Muscle layer of duodenum (tissue), 2 donors: ENCODE measurements at regions not wholly inside any gene's neighbourhood (a gene's known extent, or its start where the extent isn't known, plus 50 kb on each side); places are given as distances from the start of the nearest gene placed in this dataset.
A peak's percentile ranks its signal among the peaks of the same experiment; 100 is the strongest.

Experiments
- H3K27ac ChIP-seq: one replicate; pipeline ENCODE4 v1.7.0; 2013; ENCODE audit warnings: mild to moderate bottlenecking, low read length
- H3K27me3 ChIP-seq: one replicate; pipeline ENCODE4 v1.7.0; 2013; ENCODE audit warnings: low read depth, mild to moderate bottlenecking, control low read depth, low read length
- H3K36me3 ChIP-seq, 2 donors: one replicate each; pipeline ENCODE4 v1.7.0; 2013; ENCODE audit warnings: low read length in 2 of 2, control low read depth in 1 of 2, mild to moderate bottlenecking in 1 of 2; ENCODE audit not compliant: insufficient read depth in 2 of 2, control insufficient read depth in 1 of 2
- H3K4me1 ChIP-seq, 2 donors: one replicate each; pipeline ENCODE4 v1.7.0; 2013; ENCODE audit warnings: low read length in 2 of 2, mild to moderate bottlenecking in 2 of 2, control low read depth in 1 of 2, moderate library complexity in 1 of 2; ENCODE audit not compliant: insufficient read depth in 2 of 2, control insufficient read depth in 1 of 2
- H3K4me3 ChIP-seq, 2 donors: one replicate each; pipeline ENCODE4 v1.7.0; 2013; ENCODE audit warnings: low read length in 2 of 2, low read depth in 1 of 2, mild to moderate bottlenecking in 1 of 2
- H3K9me3 ChIP-seq, 2 donors: one replicate each; pipeline ENCODE4 v1.7.0; 2013; ENCODE audit warnings: low read length in 2 of 2, control low read depth in 1 of 2, mild to moderate bottlenecking in 1 of 2; ENCODE audit not compliant: control insufficient read depth in 1 of 2
- donor health status: healthy.

DNA sequence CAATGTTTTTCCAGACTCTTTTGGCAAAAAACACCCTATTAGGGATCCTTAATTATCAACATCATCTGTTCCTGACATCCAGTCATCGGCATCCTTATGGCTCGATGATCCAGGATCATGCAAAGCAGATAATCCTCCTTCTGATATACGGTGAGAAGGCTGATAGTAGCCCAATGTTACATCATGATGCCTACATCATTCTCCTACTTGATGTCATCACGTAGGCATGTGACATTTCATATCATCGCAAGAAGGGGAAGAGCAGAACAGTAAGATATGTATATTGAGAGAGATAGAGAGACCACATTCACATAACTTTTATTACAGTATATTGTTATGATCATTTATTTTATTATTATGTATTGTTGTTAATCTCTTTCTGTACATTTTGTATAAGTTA, 168.6 kb downstream of the ADAMTS15 start:
- no peak overlapping the region for H3K27ac ChIP-seq
- no peaks in the 10 kb centered on the region for H3K4me1 ChIP-seq
- H3K4me3 ChIP-seq = no peak overlapping the region
- H3K36me3 ChIP-seq = no peaks in the 10 kb centered on the region
- no peaks in the 10 kb centered on the region for H3K9me3 ChIP-seq
- no peaks in the 10 kb centered on the region for H3K27me3 ChIP-seq

DNA sequence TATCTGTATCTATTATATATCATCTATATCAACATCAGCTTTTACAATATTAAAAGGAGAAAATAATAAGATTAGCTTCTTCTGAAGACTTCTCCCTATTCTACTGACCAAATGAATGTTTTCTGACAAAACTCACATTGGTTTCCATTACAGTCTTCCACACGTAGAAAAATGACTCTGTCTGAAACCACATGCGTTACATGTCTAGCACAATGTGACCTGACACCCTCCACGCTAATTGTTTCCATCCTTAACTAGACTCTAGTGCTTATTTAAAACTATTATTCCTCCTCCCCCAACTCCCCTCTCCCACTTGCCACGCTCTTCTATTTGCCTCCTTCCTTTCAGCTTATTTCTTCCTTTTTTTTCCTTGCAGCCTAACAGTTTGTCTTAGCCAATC, 172.1 kb downstream of the ADAMTS15 start:
- Histone ChIP-seq H3K27ac (no peak overlapping the region), H3K4me1 (peaks cover 0 to 5% of the 10 kb centered on the region in 2 donors), H3K27me3 (no peaks in the 10 kb centered on the region)

DNA sequence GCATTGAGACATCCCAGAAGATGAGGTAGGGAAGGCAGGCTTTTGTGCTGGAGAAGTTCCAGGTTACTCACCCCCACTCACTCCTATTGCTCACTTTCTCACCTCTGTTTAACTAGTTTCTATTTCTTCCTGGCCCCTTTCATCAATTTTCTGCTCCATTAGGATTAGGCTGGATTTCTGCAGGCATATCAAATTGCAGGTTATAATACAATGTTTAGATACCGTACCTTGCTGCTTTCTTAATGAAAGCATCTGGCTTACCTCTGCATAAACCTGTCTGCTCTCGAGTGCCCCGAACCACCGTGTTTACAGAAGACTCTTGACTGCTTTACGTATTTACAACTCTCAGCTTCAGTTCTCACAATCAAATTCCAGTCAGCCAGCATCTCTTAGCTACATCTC, 173.7 kb downstream of the ADAMTS15 start:
- H3K27ac ChIP-seq = no peak overlapping the region
- H3K36me3 ChIP-seq = no peaks in the 10 kb centered on the region
- no peaks in the 10 kb centered on the region for H3K27me3 ChIP-seq
- no peak overlapping the region for H3K4me3 ChIP-seq
- H3K9me3 ChIP-seq = no peaks in the 10 kb centered on the region
- peaks cover 0 to 5% of the 10 kb centered on the region in 2 donors for H3K4me1 ChIP-seq

More for the DNA sequence above, 172.1 kb downstream of the ADAMTS15 start:
- no peaks in the 10 kb centered on the region for H3K9me3 ChIP-seq
- no peak overlapping the region for H3K4me3 ChIP-seq
- H3K36me3 ChIP-seq = no peaks in the 10 kb centered on the region

DNA sequence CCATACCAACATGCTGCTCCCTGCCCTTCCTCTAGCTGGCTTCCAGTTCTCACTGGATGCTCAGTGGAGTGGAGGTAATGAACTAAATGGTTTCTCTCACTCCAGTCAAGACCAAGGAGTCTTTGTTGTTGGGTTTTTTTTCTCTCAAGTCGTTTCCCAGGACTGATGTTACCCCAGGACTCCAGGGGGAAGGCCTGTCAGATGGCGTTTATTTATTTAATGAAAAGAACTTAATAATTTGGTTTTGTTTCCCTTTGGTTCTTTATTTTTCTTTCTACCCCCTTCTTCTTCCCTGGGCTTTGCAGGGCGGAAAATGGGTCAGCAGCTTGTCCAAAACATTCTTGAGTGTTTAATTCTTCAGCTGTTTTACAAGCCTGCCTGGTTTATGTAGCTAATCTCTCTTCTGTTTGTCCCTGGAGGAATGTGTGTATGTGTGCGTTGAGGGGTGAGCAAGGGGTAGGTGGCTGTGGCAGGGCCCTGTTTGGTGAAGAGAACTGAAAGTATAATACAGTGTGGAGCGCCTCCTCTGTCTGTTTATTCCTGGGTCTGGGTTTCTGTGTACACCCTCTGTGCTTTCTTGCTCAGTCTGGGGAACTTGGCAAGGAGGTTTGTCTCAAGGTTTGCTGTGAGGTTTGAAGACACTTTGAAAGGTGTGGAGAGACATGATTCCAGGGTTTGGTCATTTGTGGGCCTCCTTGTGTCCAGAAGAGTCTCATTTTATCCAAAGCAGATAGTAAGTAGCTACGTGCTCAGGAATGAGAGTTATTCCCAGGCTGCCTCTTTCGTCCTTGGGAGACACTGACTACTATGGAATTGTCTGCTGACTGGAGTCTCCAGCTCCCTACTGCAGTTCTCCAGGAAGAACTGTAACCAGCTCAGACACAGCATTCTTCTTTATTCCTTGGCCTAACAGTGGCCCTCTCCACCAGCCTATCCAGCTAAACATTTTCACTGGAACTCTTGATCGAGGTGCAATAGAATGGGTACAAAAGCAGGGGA, 175.5 kb downstream of the ADAMTS15 start:
- H3K27me3 ChIP-seq = no peaks in the 10 kb centered on the region
- H3K4me1 ChIP-seq = peaks cover 0 to 5% of the 10 kb centered on the region in 2 donors
- H3K36me3 ChIP-seq = no peaks in the 10 kb centered on the region
- no peaks in the 10 kb centered on the region for H3K9me3 ChIP-seq
- no peak overlapping the region for H3K4me3 ChIP-seq
- H3K27ac ChIP-seq = peak overlapping the region; percentile 40

DNA sequence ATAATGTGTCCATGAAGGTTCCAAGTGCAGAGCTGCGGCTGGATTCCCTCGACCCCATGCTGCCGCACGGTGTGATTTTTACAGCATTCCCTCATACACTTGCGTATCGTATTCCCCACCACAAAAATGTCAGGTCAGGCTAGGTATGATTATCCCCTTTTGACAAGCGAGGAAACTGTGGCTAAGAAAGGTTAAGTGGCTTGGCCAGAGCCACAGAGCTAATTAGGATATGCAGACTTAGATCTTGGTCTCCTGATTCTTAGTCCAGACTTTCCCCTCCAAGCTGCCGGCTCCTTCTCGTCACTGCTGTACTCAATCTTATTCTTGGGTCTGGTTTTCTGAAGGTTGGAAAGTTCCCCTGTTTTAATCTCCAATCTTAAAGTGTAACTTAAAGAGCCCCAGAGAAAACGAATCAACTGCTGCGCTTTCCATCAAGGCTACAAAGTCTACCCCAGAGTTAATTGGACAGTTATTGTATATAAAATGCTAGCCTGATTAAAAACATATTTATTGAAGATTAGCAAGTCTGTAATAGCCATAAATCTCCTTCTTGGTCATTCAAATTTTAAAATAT, 176.6 kb downstream of the ADAMTS15 start:
- no peaks in the 10 kb centered on the region for H3K36me3 ChIP-seq
- no peak overlapping the region for H3K4me3 ChIP-seq
- H3K4me1 ChIP-seq = peaks cover 0 to 5% of the 10 kb centered on the region in 2 donors
- H3K27me3 ChIP-seq = no peaks in the 10 kb centered on the region
- H3K27ac ChIP-seq = no peak overlapping the region
- H3K9me3 ChIP-seq = no peaks in the 10 kb centered on the region

DNA sequence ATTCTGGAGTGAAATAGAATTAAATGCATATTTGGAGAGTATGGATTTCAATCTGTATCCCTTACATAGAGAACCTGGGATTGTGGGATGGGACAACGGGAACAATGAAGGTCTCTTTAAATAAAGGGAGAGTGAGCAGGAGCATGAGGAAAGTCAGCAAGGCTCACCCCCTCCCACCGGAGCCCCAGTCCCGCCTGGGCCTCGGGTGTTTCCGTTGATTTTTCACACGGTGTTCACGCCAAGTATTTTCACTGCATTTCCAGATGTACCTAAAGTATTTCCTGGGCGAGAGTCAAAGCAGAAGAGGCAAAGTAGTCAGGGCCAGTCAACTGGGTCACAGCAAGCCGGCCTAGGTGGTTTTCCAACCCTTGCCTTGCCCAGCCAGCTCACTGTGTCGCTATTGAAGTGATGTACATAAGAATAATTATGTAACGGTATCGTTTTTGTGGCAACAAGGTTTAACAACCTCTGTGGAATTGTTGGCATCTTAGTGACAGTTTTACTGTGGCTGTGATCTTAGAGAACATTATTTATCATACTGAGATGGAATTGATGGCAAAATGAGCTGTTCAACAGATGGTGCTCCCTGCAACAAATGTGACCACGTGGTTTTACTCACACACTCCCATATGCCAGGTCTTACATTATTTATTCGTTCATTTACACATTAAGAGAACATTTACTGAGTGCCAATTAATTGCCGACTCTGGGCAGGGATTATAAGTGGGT, 177.3 kb downstream of the ADAMTS15 start:
- Histone ChIP-seq H3K27me3 (no peaks in the 10 kb centered on the region), H3K9me3 (no peaks in the 10 kb centered on the region), H3K36me3 (no peaks in the 10 kb centered on the region), H3K4me1 (peaks cover 0 to 5% of the 10 kb centered on the region in 2 donors), H3K27ac (no peak overlapping the region), H3K4me3 (no peak overlapping the region)

DNA sequence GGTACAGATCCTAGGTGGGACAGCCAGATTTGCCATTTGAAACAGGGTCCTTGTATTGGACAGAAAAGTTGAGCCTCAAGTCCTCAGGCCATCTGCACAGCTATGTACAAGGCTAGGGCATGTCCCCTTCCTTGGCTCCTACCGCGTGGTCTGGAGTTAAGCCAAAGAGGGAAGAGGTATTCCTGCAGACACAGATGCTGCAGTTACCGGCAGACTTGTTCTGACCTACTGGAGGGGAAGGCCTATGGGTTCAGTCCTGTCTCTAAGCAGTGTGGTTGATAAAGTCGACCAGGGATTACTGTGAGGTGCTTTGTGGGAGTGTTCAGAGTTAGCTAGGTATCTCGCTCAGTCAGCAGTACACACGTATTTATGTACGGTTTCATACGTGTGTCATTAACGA, 180.6 kb downstream of the ADAMTS15 start:
- no peaks in the 10 kb centered on the region for H3K27me3 ChIP-seq
- H3K36me3 ChIP-seq = no peaks in the 10 kb centered on the region
- peaks cover 0 to 2% of the 10 kb centered on the region in 2 donors for H3K4me1 ChIP-seq
- no peaks in the 10 kb centered on the region for H3K9me3 ChIP-seq
- H3K4me3 ChIP-seq = no peak overlapping the region
- no peak overlapping the region for H3K27ac ChIP-seq

DNA sequence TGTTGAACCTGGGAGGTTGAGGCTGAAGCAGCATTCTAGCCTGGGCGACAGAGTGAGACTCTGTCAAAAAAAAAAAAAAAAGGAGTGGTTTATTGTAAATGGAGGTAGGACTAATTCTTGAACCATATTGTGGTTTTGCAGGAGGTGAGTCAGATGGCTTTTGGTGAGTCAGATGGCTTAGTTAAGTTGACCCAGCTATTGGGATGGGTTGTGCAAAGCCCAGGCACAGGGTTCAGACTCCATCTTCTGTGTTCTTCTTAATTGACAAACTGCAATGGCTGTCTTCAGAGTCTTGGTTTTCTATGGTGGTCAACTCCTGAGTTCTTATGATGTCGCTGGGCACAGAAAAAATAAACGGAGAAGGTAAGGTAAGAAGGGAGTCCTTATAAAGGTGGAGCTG, 182.7 kb downstream of the ADAMTS15 start:
- H3K36me3 ChIP-seq = no peaks in the 10 kb centered on the region
- H3K9me3 ChIP-seq = no peaks in the 10 kb centered on the region
- H3K4me3 ChIP-seq = no peak overlapping the region
- H3K27ac ChIP-seq = no peak overlapping the region
- no peaks in the 10 kb centered on the region for H3K27me3 ChIP-seq
- H3K4me1 ChIP-seq = peaks cover 0 to 3% of the 10 kb centered on the region in 2 donors

DNA sequence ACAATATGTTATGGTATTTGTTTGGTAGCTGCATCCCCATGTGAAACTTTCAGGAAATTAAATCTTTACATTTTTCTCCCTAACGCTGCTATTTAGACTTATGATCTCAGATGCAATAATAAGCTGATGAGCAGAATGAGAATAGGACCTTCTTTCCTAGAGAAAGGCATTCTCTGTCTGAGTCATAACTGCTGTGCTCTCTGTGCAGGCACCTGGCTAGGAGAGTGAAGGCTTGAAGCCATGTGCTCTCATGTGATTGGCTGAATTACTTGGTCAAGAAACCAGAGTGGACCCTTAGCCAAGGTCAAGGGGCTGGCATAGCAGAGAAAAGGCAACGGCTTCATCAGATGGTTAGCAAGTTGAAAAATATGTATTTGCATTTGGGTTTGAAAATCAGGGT, 185.0 kb downstream of the ADAMTS15 start:
- Histone ChIP-seq H3K27ac (no peak overlapping the region), H3K36me3 (no peaks in the 10 kb centered on the region), H3K4me1 (peaks cover 0 to 6% of the 10 kb centered on the region in 2 donors), H3K9me3 (no peaks in the 10 kb centered on the region), H3K4me3 (no peak overlapping the region), H3K27me3 (no peaks in the 10 kb centered on the region)

DNA sequence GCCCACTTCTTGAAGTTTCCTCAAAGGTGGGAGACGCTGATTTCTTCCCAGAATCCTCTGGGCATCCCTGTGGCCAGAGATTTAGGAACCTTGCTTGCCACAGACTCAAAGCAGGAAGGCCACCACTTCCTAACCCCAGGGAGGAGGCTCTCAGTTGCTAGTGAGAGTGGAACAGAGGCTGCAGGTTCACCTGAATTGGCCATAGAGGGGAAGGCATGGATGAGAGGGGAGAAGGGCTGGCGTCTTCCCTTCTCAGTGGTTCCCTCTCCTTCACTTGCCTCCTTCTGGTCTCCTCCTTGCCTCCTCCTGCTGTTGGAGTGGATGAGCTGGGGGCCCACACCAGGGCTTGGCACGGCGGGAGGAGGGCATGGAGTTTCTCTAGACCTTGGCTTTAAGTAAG, 185.7 kb downstream of the ADAMTS15 start:
- Histone ChIP-seq H3K27ac (no peak overlapping the region), H3K4me1 (peaks cover 0 to 6% of the 10 kb centered on the region in 2 donors), H3K27me3 (no peaks in the 10 kb centered on the region), H3K4me3 (no peak overlapping the region), H3K9me3 (no peaks in the 10 kb centered on the region), H3K36me3 (no peaks in the 10 kb centered on the region)

DNA sequence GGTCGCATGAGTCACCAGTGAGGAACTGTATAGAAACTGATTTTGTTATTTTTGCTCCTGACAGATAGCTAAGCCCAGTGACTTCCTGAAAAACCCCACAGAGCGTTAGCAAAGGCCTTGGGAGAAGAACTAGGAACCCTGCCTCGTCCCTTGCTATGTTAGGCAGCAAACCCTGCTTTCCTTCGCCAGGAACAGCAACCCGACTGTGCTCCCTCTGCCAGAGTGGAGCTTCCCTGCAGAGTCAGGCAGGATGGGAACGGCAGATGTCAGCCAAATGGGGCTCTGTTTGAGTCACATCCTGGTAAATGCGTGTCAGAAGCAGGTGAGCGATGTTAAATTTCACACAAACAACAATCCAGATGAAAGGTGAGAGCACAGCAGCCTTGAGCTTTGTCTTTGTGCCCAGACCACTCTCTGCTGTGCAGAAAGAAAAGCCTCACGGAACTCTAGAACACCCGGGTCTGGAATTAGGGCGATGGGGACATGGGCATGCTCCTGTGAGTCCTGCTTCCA, 186.6 kb downstream of the ADAMTS15 start:
- no peak overlapping the region for H3K4me3 ChIP-seq
- no peaks in the 10 kb centered on the region for H3K36me3 ChIP-seq
- no peak overlapping the region for H3K27ac ChIP-seq
- H3K4me1 ChIP-seq = peaks cover 0 to 6% of the 10 kb centered on the region in 2 donors
- H3K9me3 ChIP-seq = no peaks in the 10 kb centered on the region
- H3K27me3 ChIP-seq = no peaks in the 10 kb centered on the region
